ENCODE measurements at regions not wholly inside any gene's neighbourhood (a gene's known extent, or its start where the extent isn't known, plus 50 kb on each side); places are given as distances from the start of the nearest gene placed in this dataset.
A peak's percentile ranks its signal among the peaks of the same experiment; 100 is the strongest.

GRCh38 chr6:109240370-109241084 is 141.7 kb downstream of the CD164 start:
- Histone ChIP-seq H3K9me3 (no peaks in the 10 kb centered on the region), H3K4me1 (no peaks in the 10 kb centered on the region), H3K36me3 (no peaks in the 10 kb centered on the region), H3K4me3 (no peak overlapping the region), H3K27me3 (no peaks in the 10 kb centered on the region), H3K27ac (no peak overlapping the region)
- intact Hi-C loops (cut with DNase I): no loop called here
- FAIRE-seq (no peak), DNase-seq (no peak), ATAC-seq (no peak)
- WGBS, 2 donors: 62 to 71% methylated on average over 7 of the region's 7 CpGs
- TF ChIP-seq CTCF (IDR thresholded peaks at IDR 0.05): no peak

- peak in 1 of 4 donors; percentile 23 for ATAC-seq
- 73 to 75% methylated on average over 9 of the region's 9 CpGs for WGBS, 2 donors
- Histone ChIP-seq H3K27me3 (no peaks in the 10 kb centered on the region), H3K27ac (no peak overlapping the region), H3K4me1 (no peaks in the 10 kb centered on the region), H3K4me3 (no peak overlapping the region), H3K9me3 (no peaks in the 10 kb centered on the region), H3K36me3 (no peaks in the 10 kb centered on the region)
- DNase-seq: no peak
- intact Hi-C loops (cut with DNase I): no loop called here
- no peak for FAIRE-seq
- no peak for TF ChIP-seq CTCF (IDR thresholded peaks at IDR 0.05)
These were observed 142.5 kb downstream of the CD164 start for GRCh38 chr6:109239651-109240321.

GRCh38 chr6:109239160-109239559 is 143.1 kb downstream of the CD164 start:
- Histone ChIP-seq H3K36me3 (no peaks in the 10 kb centered on the region), H3K9me3 (no peaks in the 10 kb centered on the region), H3K27ac (no peak overlapping the region), H3K4me3 (no peak overlapping the region), H3K27me3 (no peaks in the 10 kb centered on the region), H3K4me1 (no peaks in the 10 kb centered on the region)
- FAIRE-seq: no peak
- 85 to 88% methylated on average over 2 of the region's 2 CpGs for WGBS, 2 donors
- peak in 1 of 4 donors; percentile 15 for ATAC-seq
- DNase-seq: no peak
- TF ChIP-seq CTCF (IDR thresholded peaks at IDR 0.05): no peak
- intact Hi-C loops (cut with DNase I): no loop called here

GRCh38 chr6:109238396-109238795 is 143.1 kb downstream of the CEP57L1 start:
- Histone ChIP-seq H3K4me3 (no peak overlapping the region), H3K4me1 (no peaks in the 10 kb centered on the region), H3K36me3 (no peaks in the 10 kb centered on the region), H3K27me3 (no peaks in the 10 kb centered on the region), H3K9me3 (no peaks in the 10 kb centered on the region), H3K27ac (no peak overlapping the region)
- DNase-seq (no peak), ATAC-seq (no peak), FAIRE-seq (no peak)
- WGBS, 2 donors: 87 to 88% methylated on average over 3 of the region's 3 CpGs
- no peak for TF ChIP-seq CTCF (IDR thresholded peaks at IDR 0.05)
- intact Hi-C loops (cut with DNase I): no loop called here

GRCh38 chr6:109237986-109238329 is 142.7 kb downstream of the CEP57L1 start:
- H3K9me3 ChIP-seq: no peaks in the 10 kb centered on the region
- no peaks in the 10 kb centered on the region for H3K4me1 ChIP-seq
- ATAC-seq (no peak), DNase-seq (no peak), FAIRE-seq (no peak)
- WGBS, 2 donors: 88 to 92% methylated on average over 11 of the region's 11 CpGs
- H3K36me3 ChIP-seq: no peaks in the 10 kb centered on the region
- no peak for TF ChIP-seq CTCF (IDR thresholded peaks at IDR 0.05)
- intact Hi-C loops (cut with DNase I): no loop called here
- no peak overlapping the region for H3K27ac ChIP-seq
- H3K27me3 ChIP-seq: no peaks in the 10 kb centered on the region
- no peak overlapping the region for H3K4me3 ChIP-seq
